SK-N-SH (cell line): ENCODE measurements at regions not wholly inside any gene's neighbourhood (a gene's known extent, or its start where the extent isn't known, plus 50 kb on each side); places are given as distances from the start of the nearest gene placed in this dataset.

Experiments used
- CTCF ChIA-PET: fragments of 300-600, 350-600 bp; formaldehyde crosslinking; extraction: SDS; loops from one replicate; lab custom pipeline; 2021; lab: Yijun Ruan, JAX
- POLR2A ChIA-PET: fragments of 350-600 bp; sonication (Branson Sonifier 250); formaldehyde crosslinking; extraction: SDS; loops from one replicate; lab custom pipeline; 2020; ENCODE audit warnings: antibody characterized with exemption, inconsistent platforms; lab: Yijun Ruan, JAX
- DNase-seq: peaks from one replicate; pipeline ENCODE4 v3.0.0; 2012
- H2AFZ ChIP-seq: fragments of 200-600 bp; sonication (generic); 2 replicates; pipeline ENCODE4 v1.8.1; 2016; ENCODE audit warnings: antibody characterized with exemption, mild to moderate bottlenecking, low read depth
- H3F3A ChIP-seq: fragments of 200-600 bp; sonication (generic); replicated peaks from 2 replicates; pipeline ENCODE3; 2016; ENCODE audit warnings: antibody characterized with exemption, mild to moderate bottlenecking; ENCODE audit not compliant: insufficient read depth
- H3K27ac ChIP-seq, 2 experiments: fragments of 200-500 bp in 1 of 2; fragments of 200-600 bp in 1 of 2; sonication (Bioruptor generic) in 1 of 2; sonication (generic), shearing (Covaris generic) in 1 of 2; 2 replicates each; pipeline versions ENCODE4 v1.5.1 to v1.6.1; 2014 to 2016; ENCODE audit warnings: low read depth in 2 of 2, inconsistent platforms in 1 of 2, low read length in 1 of 2, mild to moderate bottlenecking in 1 of 2, mixed read lengths in 1 of 2
- H3K27me3 ChIP-seq: fragments of 200-600 bp; sonication (generic), shearing (Covaris generic); 2 replicates; pipeline ENCODE4 v1.6.1; 2016; ENCODE audit warnings: mixed run types; ENCODE audit not compliant: insufficient read depth
- H3K36me3 ChIP-seq, 2 experiments: fragments of 200-500 bp in 1 of 2; fragments of 200-600 bp in 1 of 2; sonication (Bioruptor generic) in 1 of 2; sonication (generic) in 1 of 2; replicated peaks in 1 of 2; 2 replicates each; pipeline versions ENCODE3 to v1.5.1; 2014 to 2016; ENCODE audit warnings: low read length in 1 of 2, mild to moderate bottlenecking in 1 of 2; ENCODE audit not compliant: insufficient read depth in 2 of 2, control insufficient read depth in 1 of 2
- H3K4me1 ChIP-seq, 2 experiments: fragments of 200-500 bp in 1 of 2; fragments of 200-600 bp in 1 of 2; sonication (Bioruptor generic) in 1 of 2; sonication (generic), shearing (Covaris generic) in 1 of 2; 2 replicates each; pipeline versions ENCODE4 v1.5.1 to v1.6.1; 2014 to 2016; ENCODE audit warnings: low read depth in 1 of 2, low read length in 1 of 2, mixed run types in 1 of 2; ENCODE audit not compliant: insufficient read depth in 2 of 2, control insufficient read depth in 1 of 2
- H3K4me2 ChIP-seq: fragments of 200-600 bp; sonication (generic), shearing (Covaris generic); 2 replicates; pipeline ENCODE4 v1.6.1; 2017; ENCODE audit warnings: mixed run types
- H3K4me3 ChIP-seq, 2 experiments: fragments of 200-500 bp in 1 of 2; fragments of 200-600 bp in 1 of 2; sonication (Bioruptor generic) in 1 of 2; sonication (generic), shearing (Covaris generic) in 1 of 2; 2 replicates each; pipeline versions ENCODE4 v1.5.1 to v1.8.1; 2014 to 2016; ENCODE audit warnings: low read depth in 2 of 2, inconsistent platforms in 1 of 2, low read length in 1 of 2, mild to moderate bottlenecking in 1 of 2, mixed read lengths in 1 of 2, moderate library complexity in 1 of 2
- H3K79me2 ChIP-seq: fragments of 200-600 bp; sonication (generic); 2 replicates; pipeline ENCODE4 v1.8.1; 2017; ENCODE audit warnings: mild to moderate bottlenecking; ENCODE audit not compliant: insufficient read depth
- H3K9ac ChIP-seq: fragments of 200-600 bp; sonication (generic); 2 replicates; pipeline ENCODE4 v1.6.1; 2017; ENCODE audit warnings: mixed run types
- H3K9me2 ChIP-seq: fragments of 200-600 bp; sonication (generic); 2 replicates; pipeline ENCODE4 v1.6.1; 2017; ENCODE audit warnings: mixed run types
- H3K9me3 ChIP-seq: fragments of 200-600 bp; sonication (generic); 2 replicates; pipeline ENCODE4 v1.6.1; 2017; ENCODE audit warnings: mixed run types, mild to moderate bottlenecking, moderate library complexity
- H4K20me1 ChIP-seq: fragments of 200-600 bp; sonication (generic); 2 replicates; pipeline ENCODE4 v1.6.1; 2017; ENCODE audit warnings: mild to moderate bottlenecking, mixed run types; ENCODE audit not compliant: insufficient read depth
- ELF1 ChIP-seq: IDR thresholded peaks from 2 replicates; pipeline ENCODE4 v1.4.0; 2012
- GATA2 ChIP-seq: sonication (generic); formaldehyde crosslinking; IDR thresholded peaks from 2 replicates; pipeline ENCODE4 v1.5.0; 2020; ENCODE audit warnings: mild to moderate bottlenecking, missing genetic modification reagents
- JUND ChIP-seq: IDR thresholded peaks from 2 replicates; pipeline ENCODE4 v1.4.0; 2012
- MEF2A ChIP-seq: IDR thresholded peaks from 2 replicates; pipeline ENCODE4 v1.4.0; 2012; ENCODE audit warnings: low read depth, borderline replicate concordance
- MXI1 ChIP-seq: IDR thresholded peaks from 2 replicates; pipeline ENCODE4 v1.6.1; 2012; ENCODE audit warnings: mild to moderate bottlenecking, low read depth, low read length, improper control_type of control experiment
- RAD21 ChIP-seq: IDR thresholded peaks from 2 replicates; pipeline ENCODE4 v1.6.1; 2012; ENCODE audit warnings: mild to moderate bottlenecking, low read length
- RCOR1 ChIP-seq: fragments of 150-350 bp; IDR thresholded peaks from 2 replicates; pipeline ENCODE4 v1.6.1; 2017; ENCODE audit warnings: antibody characterized with exemption, low read length
- RXRA ChIP-seq: IDR thresholded peaks from 2 replicates; pipeline ENCODE4 v1.4.0; 2012; ENCODE audit warnings: low read depth, mild to moderate bottlenecking, borderline replicate concordance
- SIN3A ChIP-seq: IDR thresholded peaks from 2 replicates; pipeline ENCODE4 v1.6.1; 2012; ENCODE audit warnings: low read depth, mild to moderate bottlenecking, low read length, moderate library complexity, borderline replicate concordance
- TCF12 ChIP-seq: IDR thresholded peaks from 2 replicates; pipeline ENCODE4 v1.4.0; 2012
- TEAD4 ChIP-seq: IDR thresholded peaks from 2 replicates; pipeline ENCODE4 v1.4.0; 2012; ENCODE audit warnings: mild to moderate bottlenecking, borderline replicate concordance; ENCODE audit not compliant: insufficient read depth
- YY1 ChIP-seq: IDR thresholded peaks from 2 replicates; pipeline ENCODE4 v1.4.0; 2012; ENCODE audit warnings: low read depth, mild to moderate bottlenecking
- WGBS: methylation state at CpG from one replicate; pipeline ENCODE4 v1.1.6; 2017; ENCODE audit warnings: low lambda C conversion rate; 5-methylcytosine and 5-hydroxymethylcytosine counted together
- TF ChIP-seq, protein P1 (sequence below): fragments of 150-350 bp; IDR thresholded peaks from 2 replicates; pipeline ENCODE4 v1.6.1; 2017; ENCODE audit warnings: antibody characterized with exemption, low read length, low read depth, borderline replicate concordance
- TF ChIP-seq, protein P2 (sequence below): IDR thresholded peaks from 2 replicates; pipeline ENCODE4; 2012

DNA sequence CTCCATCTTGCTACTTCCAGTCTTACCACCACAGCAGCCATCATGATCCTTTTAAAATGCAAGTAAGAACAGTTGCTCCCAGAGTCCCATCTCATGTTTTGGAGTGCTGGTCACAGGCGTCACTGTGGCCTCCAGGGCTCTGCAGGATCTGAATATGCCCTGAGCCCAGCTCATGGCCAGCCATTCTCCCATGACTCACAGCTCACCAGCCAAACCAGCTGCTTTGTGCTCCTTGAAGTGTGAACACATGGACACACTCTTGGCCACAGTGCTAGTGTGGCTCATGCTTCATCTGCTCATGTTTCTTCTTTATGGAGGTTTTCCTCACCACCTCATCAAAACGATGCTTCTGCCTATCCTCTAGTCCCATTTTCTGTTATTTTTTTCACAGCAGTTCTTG, 466.5 kb downstream of the UQCRFS1 start:
- Histone ChIP-seq H3F3A (no peaks in the 10 kb centered on the region), H3K4me3 (no peak overlapping the region), H3K79me2 (no peaks in the 10 kb centered on the region), H3K9ac (no peak overlapping the region), H3K4me1 (no peaks in the 10 kb centered on the region), H3K4me2 (no peak overlapping the region), H4K20me1 (no peaks in the 10 kb centered on the region), H2AFZ (no peak overlapping the region), H3K9me3 (no peaks in the 10 kb centered on the region), H3K27me3 (no peaks in the 10 kb centered on the region; the same call in 1 of the 2 replicates), H3K9me2 (no peaks in the 10 kb centered on the region), H3K36me3 (no peaks in the 10 kb centered on the region), H3K27ac (no peak overlapping the region)
- CTCF ChIA-PET, result interaction anchor here (0.9 kb wide), 1 partner anchor 19 kb away, joined by 3 read pairs; no protein-coding TSS in a partner anchor
- 1% methylated on average over 2 of the region's 2 CpGs for WGBS
- no peak for DNase-seq
- POLR2A ChIA-PET, result no interaction called here
- TF ChIP-seq SIN3A, result no peak
- TF ChIP-seq MXI1, result no peak
- no peak for TF ChIP-seq GATA2 (CRISPR knock-in tag)
- no peak for TF ChIP-seq JUND
- TF ChIP-seq RXRA, result no peak
- TF ChIP-seq, protein P1, sequence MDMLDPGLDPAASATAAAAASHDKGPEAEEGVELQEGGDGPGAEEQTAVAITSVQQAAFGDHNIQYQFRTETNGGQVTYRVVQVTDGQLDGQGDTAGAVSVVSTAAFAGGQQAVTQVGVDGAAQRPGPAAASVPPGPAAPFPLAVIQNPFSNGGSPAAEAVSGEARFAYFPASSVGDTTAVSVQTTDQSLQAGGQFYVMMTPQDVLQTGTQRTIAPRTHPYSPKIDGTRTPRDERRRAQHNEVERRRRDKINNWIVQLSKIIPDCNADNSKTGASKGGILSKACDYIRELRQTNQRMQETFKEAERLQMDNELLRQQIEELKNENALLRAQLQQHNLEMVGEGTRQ, result no peak
- no peak for TF ChIP-seq MEF2A
- TF ChIP-seq RCOR1, result no peak
- TF ChIP-seq TCF12, result no peak
- TF ChIP-seq, protein P2, sequence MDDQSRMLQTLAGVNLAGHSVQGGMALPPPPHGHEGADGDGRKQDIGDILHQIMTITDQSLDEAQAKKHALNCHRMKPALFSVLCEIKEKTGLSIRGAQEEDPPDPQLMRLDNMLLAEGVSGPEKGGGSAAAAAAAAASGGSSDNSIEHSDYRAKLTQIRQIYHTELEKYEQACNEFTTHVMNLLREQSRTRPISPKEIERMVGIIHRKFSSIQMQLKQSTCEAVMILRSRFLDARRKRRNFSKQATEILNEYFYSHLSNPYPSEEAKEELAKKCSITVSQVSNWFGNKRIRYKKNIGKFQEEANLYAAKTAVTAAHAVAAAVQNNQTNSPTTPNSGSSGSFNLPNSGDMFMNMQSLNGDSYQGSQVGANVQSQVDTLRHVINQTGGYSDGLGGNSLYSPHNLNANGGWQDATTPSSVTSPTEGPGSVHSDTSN, result no peak
- no peak for TF ChIP-seq ELF1
- no peak for TF ChIP-seq TEAD4
- TF ChIP-seq RAD21, result no peak

DNA sequence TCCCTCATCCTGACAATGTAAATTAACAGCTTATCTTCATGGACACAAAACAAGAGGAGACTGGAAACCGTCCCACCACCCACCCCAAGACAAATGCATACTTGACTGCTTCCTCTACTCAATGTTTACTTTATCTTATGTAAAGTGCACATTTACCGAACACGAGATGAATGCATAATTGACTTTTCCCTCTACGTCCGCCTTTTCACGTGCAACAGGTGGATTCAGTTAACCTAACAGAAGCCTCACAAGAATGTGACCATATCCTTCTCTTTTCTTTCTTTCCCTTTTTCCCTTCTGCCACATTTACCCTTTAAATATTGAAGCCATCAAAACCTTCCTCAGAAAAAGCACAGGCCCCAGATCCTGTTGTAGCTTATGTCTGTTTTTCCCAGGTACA, 468.0 kb downstream of the UQCRFS1 start:
- POLR2A ChIA-PET, result no interaction called here

More for the DNA sequence above, 468.0 kb downstream of the UQCRFS1 start:
- H3K27me3 ChIP-seq, result no peaks in the 10 kb centered on the region; the same call in 1 of the 2 replicates
- TF ChIP-seq YY1 (no peak), MEF2A (no peak)
- TF ChIP-seq, protein P2, result no peak
- TF ChIP-seq, protein P1, result no peak
- no peak overlapping the region for H3K27ac ChIP-seq
- no peak overlapping the region for H2AFZ ChIP-seq
- no peak for DNase-seq
- H3K79me2 ChIP-seq, result no peaks in the 10 kb centered on the region
- H3F3A ChIP-seq, result no peaks in the 10 kb centered on the region
- H3K36me3 ChIP-seq, result no peaks in the 10 kb centered on the region
- H4K20me1 ChIP-seq, result no peaks in the 10 kb centered on the region
- H3K9ac ChIP-seq, result no peak overlapping the region
- no peaks in the 10 kb centered on the region for H3K4me1 ChIP-seq
- 5% methylated on average over 6 of the region's 6 CpGs for WGBS
- H3K4me2 ChIP-seq, result no peak overlapping the region
- no peaks in the 10 kb centered on the region for H3K9me2 ChIP-seq
- CTCF ChIA-PET, result no interaction called here
- H3K9me3 ChIP-seq, result no peaks in the 10 kb centered on the region
- H3K4me3 ChIP-seq, result no peak overlapping the region
